Heart left ventricle (tissue), 13 donors: ENCODE measurements at regions not wholly inside any gene's neighbourhood (a gene's known extent, or its start where the extent isn't known, plus 50 kb on each side); places are given as distances from the start of the nearest gene placed in this dataset.

Experiments
- POLR2A ChIP-seq, 2 donors: fragments of 450-650 bp; IDR thresholded peaks; one replicate each; pipeline ENCODE4 v1.6.1; 2017; ENCODE audit warnings: antibody characterized with exemption in 2 of 2, mild to moderate bottlenecking in 2 of 2, moderate library complexity in 2 of 2
- TF ChIP-seq, protein P1 (sequence below), 12 donors: fragments of 200-600 bp; sonication (generic) in 4 of 12; IDR thresholded peaks; one replicate each; pipeline versions ENCODE4 v1.5.0 to v1.8.0; 2018 to 2022; ENCODE audit warnings: antibody characterized with exemption in 12 of 12, mild to moderate bottlenecking in 5 of 12
- donor health status: ischemic (EF 13 %, LVEDD 7.1; RV severe dilation, severe dysfunction).
- donor health status: DM: no; HTN: yes; CAD: no.
- donor health status: DM: no; HTN: no; CAD: no.
- donor health status: ischemic (EF 25% LVEDD 6.9; RV normal size, moderate dysfunction).
- donor health status: ischemic (EF 25% LVEDD 5.7; RV mildly dilated, moderate dysfunction).
- donor health status: ischemic (EF 35%, LVEDD 5.7; RV mildly dilated, moderate dysfunction).
- donor health status: nonischemic (EF 11% LVEDD 7.7; RV severe dilation, severe dysfunction).
- donor health status: DM: yes; HTN: yes; CAD: no.
- donor health status: PGD.
- donor health status: ischemic (EF 29% LVEDD 5.4; RV normal size, mild dysfunction).
- donor health status: nonischemic (EF 23%, LVEDD 6.1; RV moderate dilation, normal function).

GRCh38 chr4:100248476-100248875 lies 58.2 kb upstream of the DDIT4L start:
- TF ChIP-seq POLR2A (IDR thresholded peaks at IDR 0.05), result no peak
- TF ChIP-seq, protein P1, sequence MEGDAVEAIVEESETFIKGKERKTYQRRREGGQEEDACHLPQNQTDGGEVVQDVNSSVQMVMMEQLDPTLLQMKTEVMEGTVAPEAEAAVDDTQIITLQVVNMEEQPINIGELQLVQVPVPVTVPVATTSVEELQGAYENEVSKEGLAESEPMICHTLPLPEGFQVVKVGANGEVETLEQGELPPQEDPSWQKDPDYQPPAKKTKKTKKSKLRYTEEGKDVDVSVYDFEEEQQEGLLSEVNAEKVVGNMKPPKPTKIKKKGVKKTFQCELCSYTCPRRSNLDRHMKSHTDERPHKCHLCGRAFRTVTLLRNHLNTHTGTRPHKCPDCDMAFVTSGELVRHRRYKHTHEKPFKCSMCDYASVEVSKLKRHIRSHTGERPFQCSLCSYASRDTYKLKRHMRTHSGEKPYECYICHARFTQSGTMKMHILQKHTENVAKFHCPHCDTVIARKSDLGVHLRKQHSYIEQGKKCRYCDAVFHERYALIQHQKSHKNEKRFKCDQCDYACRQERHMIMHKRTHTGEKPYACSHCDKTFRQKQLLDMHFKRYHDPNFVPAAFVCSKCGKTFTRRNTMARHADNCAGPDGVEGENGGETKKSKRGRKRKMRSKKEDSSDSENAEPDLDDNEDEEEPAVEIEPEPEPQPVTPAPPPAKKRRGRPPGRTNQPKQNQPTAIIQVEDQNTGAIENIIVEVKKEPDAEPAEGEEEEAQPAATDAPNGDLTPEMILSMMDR (IDR thresholded peaks at IDR 0.05), result no peak
